ENCODE measurements at regions not wholly inside any gene's neighbourhood (a gene's known extent, or its start where the extent isn't known, plus 50 kb on each side); places are given as distances from the start of the nearest gene placed in this dataset.

GRCh38 chr5:60330236-60330635 lies 369.7 kb downstream of the DEPDC1B start:
- DNase-seq, result no peak

- DNase-seq, result no peak
These were observed 374.1 kb downstream of the DEPDC1B start for GRCh38 chr5:60325870-60326269.

GRCh38 chr5:60323596-60323995 lies 376.4 kb downstream of the DEPDC1B start:
- DNase-seq, result no peak

GRCh38 chr5:60312098-60312497 lies 387.9 kb downstream of the DEPDC1B start:
- DNase-seq, result no peak

GRCh38 chr5:60299944-60300343 lies 400.0 kb downstream of the DEPDC1B start:
- DNase-seq, result no peak

GRCh38 chr5:60297658-60298057 lies 402.3 kb downstream of the DEPDC1B start:
- DNase-seq, result no peak

GRCh38 chr5:60295423-60295822 lies 401.9 kb upstream of the PDE4D start:
- DNase-seq, result no peak

- DNase-seq, result no peak
These were observed 400.0 kb upstream of the PDE4D start for GRCh38 chr5:60293518-60293917.

GRCh38 chr5:60287174-60287771 lies 393.7 kb upstream of the PDE4D start:
- DNase-seq, result no peak

GRCh38 chr5:60285910-60286309 lies 392.4 kb upstream of the PDE4D start:
- no peak for DNase-seq

GRCh38 chr5:60280943-60281342 lies 387.4 kb upstream of the PDE4D start:
- DNase-seq, result no peak

GRCh38 chr5:60277941-60278340 lies 384.4 kb upstream of the PDE4D start:
- no peak for DNase-seq

- DNase-seq, result no peak
These were observed 381.2 kb upstream of the PDE4D start for GRCh38 chr5:60274747-60275146.

- no peak for DNase-seq
These were observed 378.0 kb upstream of the PDE4D start for GRCh38 chr5:60271517-60271916.

- no peak for DNase-seq
These were observed 374.4 kb upstream of the PDE4D start for GRCh38 chr5:60267907-60268306.

- DNase-seq, result no peak
These were observed 369.8 kb upstream of the PDE4D start for GRCh38 chr5:60263346-60263745.

- no peak for DNase-seq
These were observed 369.2 kb upstream of the PDE4D start for GRCh38 chr5:60262576-60263295.

- no peak for DNase-seq
These were observed 368.2 kb upstream of the PDE4D start for GRCh38 chr5:60261732-60262131.

- DNase-seq, result no peak
These were observed 367.1 kb upstream of the PDE4D start for GRCh38 chr5:60260658-60261057.

- DNase-seq, result no peak
These were observed 366.2 kb upstream of the PDE4D start for GRCh38 chr5:60259730-60260129.

GRCh38 chr5:60257596-60258271 lies 364.2 kb upstream of the PDE4D start:
- DNase-seq, result no peak

- DNase-seq, result no peak
These were observed 363.0 kb upstream of the PDE4D start for GRCh38 chr5:60256546-60256945.

GRCh38 chr5:60248901-60249300 lies 355.4 kb upstream of the PDE4D start:
- DNase-seq, result no peak

- DNase-seq, result no peak
These were observed 350.2 kb upstream of the PDE4D start for GRCh38 chr5:60243713-60244112.

Data from stimulated activated naive CD4-positive, alpha-beta T cell (primary cell).